ENCODE measurements at regions not wholly inside any gene's neighbourhood (a gene's known extent, or its start where the extent isn't known, plus 50 kb on each side); places are given as distances from the start of the nearest gene placed in this dataset.

GRCh38 chr3:46123646-46124045, 84.5 kb downstream of the CCR1 start:
- H3K27ac ChIP-seq = no peak overlapping the region
- TF ChIP-seq ZFX (IDR thresholded peaks at IDR 0.05) (no peak), CTCF (conservative IDR thresholded peaks at IDR 0.05) (no peak)

- H3K27ac ChIP-seq = no peak overlapping the region
- no peak for TF ChIP-seq CTCF (conservative IDR thresholded peaks at IDR 0.05)
- no peak for TF ChIP-seq ZFX (IDR thresholded peaks at IDR 0.05)
These were observed 86.0 kb downstream of the CCR1 start for GRCh38 chr3:46122091-46122490.

GRCh38 chr3:46120983-46121382, 87.1 kb downstream of the CCR1 start:
- TF ChIP-seq CTCF (conservative IDR thresholded peaks at IDR 0.05) (no peak), ZFX (IDR thresholded peaks at IDR 0.05) (no peak)
- no peak overlapping the region for H3K27ac ChIP-seq

GRCh38 chr3:46119709-46120498, 88.2 kb downstream of the CCR1 start:
- H3K27ac ChIP-seq = no peak overlapping the region
- TF ChIP-seq CTCF (conservative IDR thresholded peaks at IDR 0.05) (no peak), ZFX (IDR thresholded peaks at IDR 0.05) (no peak)

- no peak for TF ChIP-seq CTCF (conservative IDR thresholded peaks at IDR 0.05)
- TF ChIP-seq ZFX (IDR thresholded peaks at IDR 0.05) = no peak
These were observed 88.9 kb downstream of the CCR1 start for GRCh38 chr3:46119253-46119652.

GRCh38 chr3:46116996-46117395, 89.7 kb upstream of the XCR1 start:
- no peak overlapping the region for H3K27ac ChIP-seq

More at GRCh38 chr3:46119253-46119652, 88.9 kb downstream of the CCR1 start:
- no peak overlapping the region for H3K27ac ChIP-seq

More at GRCh38 chr3:46116996-46117395, 89.7 kb upstream of the XCR1 start:
- TF ChIP-seq ZFX (IDR thresholded peaks at IDR 0.05) = no peak
- TF ChIP-seq CTCF (conservative IDR thresholded peaks at IDR 0.05) = no peak
